GM23248 (cell line): ENCODE measurements at regions not wholly inside any gene's neighbourhood (a gene's known extent, or its start where the extent isn't known, plus 50 kb on each side); places are given as distances from the start of the nearest gene placed in this dataset.

Source experiments
- DNase-seq: peaks from one replicate; pipeline ENCODE4 v3.0.0-alpha.2; 2015
- H2AFZ ChIP-seq: fragments of 200-600 bp; sonication (generic); 2 replicates; pipeline ENCODE4 v1.6.1; 2016; ENCODE audit warnings: antibody characterized with exemption
- H3F3A ChIP-seq: fragments of 200-600 bp; sonication (generic); 2 replicates; pipeline ENCODE4 v1.6.1; 2016; ENCODE audit warnings: mild to moderate bottlenecking, antibody characterized with exemption, mixed run types; ENCODE audit not compliant: insufficient read depth
- H3K27ac ChIP-seq: fragments of 200-600 bp; sonication (generic); 2 replicates; pipeline ENCODE4 v1.5.1; 2016; ENCODE audit warnings: mild to moderate bottlenecking
- H3K27me3 ChIP-seq: fragments of 200-600 bp; sonication (generic); replicated peaks from 2 replicates; pipeline ENCODE4 v1.6.1; 2016; ENCODE audit warnings: mild to moderate bottlenecking; ENCODE audit not compliant: insufficient read depth
- H3K36me3 ChIP-seq: fragments of 200-600 bp; sonication (generic); 2 replicates; pipeline ENCODE4 v1.6.1; 2016; ENCODE audit warnings: low read depth, mild to moderate bottlenecking
- H3K4me1 ChIP-seq: fragments of 200-600 bp; sonication (generic); 2 replicates; pipeline ENCODE4 v1.6.1; 2016; ENCODE audit warnings: mild to moderate bottlenecking; ENCODE audit not compliant: insufficient read depth
- H3K4me2 ChIP-seq: fragments of 200-600 bp; sonication (generic); one replicate; pipeline ENCODE4 v1.6.1; 2016; ENCODE audit warnings: mild to moderate bottlenecking; ENCODE audit not compliant: unreplicated experiment
- H3K4me3 ChIP-seq: fragments of 200-600 bp; sonication (generic); 2 replicates; pipeline ENCODE4 v1.5.1; 2016; ENCODE audit warnings: mild to moderate bottlenecking
- H3K79me2 ChIP-seq: fragments of 200-600 bp; sonication (generic); 2 replicates; pipeline ENCODE4 v1.6.1; 2016; ENCODE audit warnings: mild to moderate bottlenecking; ENCODE audit not compliant: insufficient read depth
- H3K9ac ChIP-seq: fragments of 200-600 bp; sonication (generic); 2 replicates; pipeline ENCODE4 v1.6.1; 2016; ENCODE audit warnings: mild to moderate bottlenecking
- H3K9me2 ChIP-seq: fragments of 200-600 bp; sonication (generic); 2 replicates; pipeline ENCODE4 v1.6.1; 2016; ENCODE audit warnings: mixed run types, mild to moderate bottlenecking, moderate library complexity; ENCODE audit not compliant: insufficient read depth
- H3K9me3 ChIP-seq: fragments of 200-600 bp; sonication (generic); one replicate; pipeline ENCODE4 v1.6.1; 2017; ENCODE audit warnings: low read depth
- H4K20me1 ChIP-seq: fragments of 200-600 bp; sonication (generic); 2 replicates; pipeline ENCODE4 v1.6.0; 2016; ENCODE audit not compliant: insufficient read depth
- EZH2 ChIP-seq: fragments of 200-600 bp; sonication (generic); IDR thresholded peaks from 2 replicates; pipeline ENCODE4 v1.6.1; 2018; ENCODE audit warnings: antibody characterized with exemption, mild to moderate bottlenecking; ENCODE audit not compliant: insufficient read depth, poor library complexity, severe bottlenecking
- EZH2phosphoT487 ChIP-seq: fragments of 200-600 bp; sonication (generic); IDR thresholded peaks from 2 replicates; pipeline ENCODE4 v1.6.1; 2018; ENCODE audit warnings: antibody characterized with exemption, moderate library complexity, mild to moderate bottlenecking, low read depth; ENCODE audit not compliant: insufficient read depth
- WGBS, 2 experiments: methylation state at CpG; one replicate each; pipeline ENCODE4 v1.1.6; 2015 to 2017; ENCODE audit warnings: low lambda C conversion rate in 2 of 2, low coverage in 1 of 2; ENCODE audit errors: missing lambda C conversion rate in 2 of 2; 5-methylcytosine and 5-hydroxymethylcytosine counted together
- in situ Hi-C: fragments of 300-500 bp; cut with MboI; formaldehyde crosslinking; loops from 2 replicates; pipeline ENCODE4 v1.15.0; 2020

- no peaks in the 10 kb centered on the region for H3K36me3 ChIP-seq
- H3K4me3 ChIP-seq = no peak overlapping the region
- no peak overlapping the region for H3K27ac ChIP-seq
- in situ Hi-C loops = no loop called here
- no peak overlapping the region for H3K9ac ChIP-seq
- H3K27me3 ChIP-seq = no peaks in the 10 kb centered on the region
- H3F3A ChIP-seq = no peaks in the 10 kb centered on the region
- WGBS, 2 experiments = 78 to 84% methylated on average over 5 of the region's 5 CpGs
- no peaks in the 10 kb centered on the region for H4K20me1 ChIP-seq
- no peak for DNase-seq
- no peak overlapping the region for H2AFZ ChIP-seq
- no peaks in the 10 kb centered on the region for H3K9me2 ChIP-seq
- no peak overlapping the region for H3K4me2 ChIP-seq
- TF ChIP-seq EZH2 (no peak), EZH2phosphoT487 (no peak)
- no peaks in the 10 kb centered on the region for H3K4me1 ChIP-seq
- no peaks in the 10 kb centered on the region for H3K9me3 ChIP-seq
- no peaks in the 10 kb centered on the region for H3K79me2 ChIP-seq
These were observed 135.5 kb downstream of the CEMIP2 start for GRCh38 chr9:71632776-71633175.

GRCh38 chr9:71630377-71630995, 137.8 kb downstream of the CEMIP2 start:
- H3K4me2 ChIP-seq = no peak overlapping the region
- H3K9me3 ChIP-seq = no peaks in the 10 kb centered on the region
- no peaks in the 10 kb centered on the region for H3K9me2 ChIP-seq
- no peak for DNase-seq
- no peaks in the 10 kb centered on the region for H3K27me3 ChIP-seq
- H3K4me1 ChIP-seq = no peaks in the 10 kb centered on the region
- WGBS, 2 experiments = 62 to 63% methylated on average over 3 of the region's 3 CpGs
- no peaks in the 10 kb centered on the region for H3K79me2 ChIP-seq
- no peaks in the 10 kb centered on the region for H3K36me3 ChIP-seq
- no peaks in the 10 kb centered on the region for H4K20me1 ChIP-seq
- H3K9ac ChIP-seq = no peak overlapping the region
- no peak for TF ChIP-seq EZH2
- TF ChIP-seq EZH2phosphoT487 = no peak
- no peak overlapping the region for H2AFZ ChIP-seq
- H3F3A ChIP-seq = no peaks in the 10 kb centered on the region
- H3K4me3 ChIP-seq = no peak overlapping the region
- in situ Hi-C loops = no loop called here
- no peak overlapping the region for H3K27ac ChIP-seq

GRCh38 chr9:71629578-71630215, 138.6 kb downstream of the CEMIP2 start:
- Histone ChIP-seq H3K27me3 (no peaks in the 10 kb centered on the region), H3K4me2 (no peak overlapping the region), H3K79me2 (no peaks in the 10 kb centered on the region), H3K9me2 (no peaks in the 10 kb centered on the region), H3F3A (no peaks in the 10 kb centered on the region), H3K4me1 (no peaks in the 10 kb centered on the region), H4K20me1 (no peaks in the 10 kb centered on the region), H3K36me3 (no peaks in the 10 kb centered on the region), H3K9ac (no peak overlapping the region), H3K27ac (no peak overlapping the region), H2AFZ (no peak overlapping the region), H3K4me3 (no peak overlapping the region), H3K9me3 (no peaks in the 10 kb centered on the region)
- TF ChIP-seq EZH2 = no peak
- no peak for TF ChIP-seq EZH2phosphoT487
- WGBS, 2 experiments = 51 to 53% methylated on average over 3 of the region's 3 CpGs
- in situ Hi-C loops = no loop called here
- no peak for DNase-seq

- H3K36me3 ChIP-seq = no peaks in the 10 kb centered on the region
- in situ Hi-C loops = no loop called here
- no peak overlapping the region for H3K9ac ChIP-seq
- TF ChIP-seq EZH2phosphoT487 = no peak
- TF ChIP-seq EZH2 = no peak
- no peaks in the 10 kb centered on the region for H3K9me3 ChIP-seq
- no peak overlapping the region for H3K27ac ChIP-seq
- H2AFZ ChIP-seq = no peak overlapping the region
- no peak overlapping the region for H3K4me3 ChIP-seq
- H4K20me1 ChIP-seq = no peaks in the 10 kb centered on the region
- peak; percentile 29 for DNase-seq
- H3K4me2 ChIP-seq = no peak overlapping the region
- H3F3A ChIP-seq = no peaks in the 10 kb centered on the region
- no peaks in the 10 kb centered on the region for H3K4me1 ChIP-seq
- no peaks in the 10 kb centered on the region for H3K9me2 ChIP-seq
- H3K27me3 ChIP-seq = no peaks in the 10 kb centered on the region
- H3K79me2 ChIP-seq = no peaks in the 10 kb centered on the region
- 67 to 70% methylated on average over 3 of the region's 3 CpGs for WGBS, 2 experiments
These were observed 140.1 kb downstream of the CEMIP2 start for GRCh38 chr9:71628247-71628646.
